ENCODE measurements at regions not wholly inside any gene's neighbourhood (a gene's known extent, or its start where the extent isn't known, plus 50 kb on each side); places are given as distances from the start of the nearest gene placed in this dataset.

DNA sequence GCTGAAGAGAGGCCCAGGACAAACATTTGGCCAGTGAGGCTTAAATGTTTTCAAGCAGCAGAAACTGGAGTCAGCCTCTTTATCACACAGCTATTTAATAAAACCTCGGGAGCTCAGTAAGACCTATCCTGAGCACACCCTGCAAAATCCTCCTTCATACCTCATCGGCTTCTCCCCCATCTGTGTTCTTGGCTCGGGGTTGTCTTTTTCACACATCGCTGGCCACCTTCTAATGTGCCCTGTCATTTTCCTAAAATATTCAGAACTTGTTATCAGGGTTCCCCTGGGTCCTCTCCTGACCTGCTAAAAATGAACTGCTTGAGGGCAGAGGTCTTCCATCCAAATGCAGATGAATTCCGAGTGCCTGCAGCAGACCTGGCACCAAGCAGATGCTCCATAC lies 310.3 kb upstream of the AKR1E2 start (continued):
- TF ChIP-seq, protein P1, sequence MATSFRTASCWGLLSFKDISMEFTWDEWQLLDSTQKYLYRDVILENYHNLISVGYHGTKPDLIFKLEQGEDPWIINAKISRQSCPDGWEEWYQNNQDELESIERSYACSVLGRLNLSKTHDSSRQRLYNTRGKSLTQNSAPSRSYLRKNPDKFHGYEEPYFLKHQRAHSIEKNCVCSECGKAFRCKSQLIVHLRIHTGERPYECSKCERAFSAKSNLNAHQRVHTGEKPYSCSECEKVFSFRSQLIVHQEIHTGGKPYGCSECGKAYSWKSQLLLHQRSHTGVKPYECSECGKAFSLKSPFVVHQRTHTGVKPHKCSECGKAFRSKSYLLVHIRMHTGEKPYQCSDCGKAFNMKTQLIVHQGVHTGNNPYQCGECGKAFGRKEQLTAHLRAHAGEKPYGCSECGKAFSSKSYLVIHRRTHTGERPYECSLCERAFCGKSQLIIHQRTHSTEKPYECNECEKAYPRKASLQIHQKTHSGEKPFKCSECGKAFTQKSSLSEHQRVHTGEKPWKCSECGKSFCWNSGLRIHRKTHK (tag by site-specific recombination; IDR thresholded peaks at IDR 0.05) = no peak
- TF ChIP-seq ZNF433 (tag by site-specific recombination; IDR thresholded peaks at IDR 0.05; ENCODE audit: low read depth) (no peak), SCRT2 (tag by site-specific recombination; IDR thresholded peaks at IDR 0.05) (no peak), ZNF112 (tag by site-specific recombination; IDR thresholded peaks at IDR 0.05) (no peak), ZNF132 (tag by site-specific recombination; IDR thresholded peaks at IDR 0.05; ENCODE audit: borderline replicate concordance) (no peak), ZBTB7A (tag by site-specific recombination; IDR thresholded peaks at IDR 0.05; ENCODE audit: low read depth) (no peak)
- TF ChIP-seq, protein P2, sequence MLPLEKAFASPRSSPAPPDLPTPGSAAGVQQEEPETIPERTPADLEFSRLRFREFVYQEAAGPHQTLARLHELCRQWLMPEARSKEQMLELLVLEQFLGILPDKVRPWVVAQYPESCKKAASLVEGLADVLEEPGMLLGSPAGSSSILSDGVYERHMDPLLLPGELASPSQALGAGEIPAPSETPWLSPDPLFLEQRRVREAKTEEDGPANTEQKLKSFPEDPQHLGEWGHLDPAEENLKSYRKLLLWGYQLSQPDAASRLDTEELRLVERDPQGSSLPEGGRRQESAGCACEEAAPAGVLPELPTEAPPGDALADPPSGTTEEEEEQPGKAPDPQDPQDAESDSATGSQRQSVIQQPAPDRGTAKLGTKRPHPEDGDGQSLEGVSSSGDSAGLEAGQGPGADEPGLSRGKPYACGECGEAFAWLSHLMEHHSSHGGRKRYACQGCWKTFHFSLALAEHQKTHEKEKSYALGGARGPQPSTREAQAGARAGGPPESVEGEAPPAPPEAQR (tag by site-specific recombination; IDR thresholded peaks at IDR 0.05) = no peak

DNA sequence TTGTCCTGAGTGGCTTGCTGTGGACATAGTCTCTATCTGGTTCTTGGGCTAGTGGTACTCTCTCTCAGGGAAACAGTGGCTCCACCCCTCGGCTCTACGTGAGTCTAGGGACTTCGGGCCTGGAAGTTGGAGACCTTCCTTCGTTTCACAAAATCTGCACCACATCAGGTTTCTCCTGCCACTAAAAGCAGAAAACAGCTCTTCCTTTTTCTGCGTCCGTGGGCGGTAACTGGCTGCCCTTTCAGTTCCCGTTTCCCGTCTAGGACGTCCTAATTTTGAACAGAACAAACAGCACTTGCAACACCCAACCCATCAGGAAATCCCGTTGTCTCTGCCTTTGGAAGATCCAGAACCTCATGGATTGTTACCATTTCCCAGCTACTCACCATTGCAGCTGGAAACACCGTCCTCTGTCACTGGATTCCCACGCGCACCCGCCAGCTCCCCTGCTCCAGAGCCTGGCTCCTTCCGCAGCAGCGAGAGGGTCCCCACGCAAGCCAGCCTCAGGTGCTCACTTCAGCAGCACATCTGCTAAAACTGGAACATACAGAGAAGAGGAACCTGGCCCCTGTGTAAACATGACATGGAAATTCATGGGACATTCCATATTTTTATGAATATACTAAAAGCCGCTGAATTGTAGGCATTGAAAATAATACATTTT lies 311.4 kb upstream of the AKR1E2 start:
- TF ChIP-seq, protein P3, sequence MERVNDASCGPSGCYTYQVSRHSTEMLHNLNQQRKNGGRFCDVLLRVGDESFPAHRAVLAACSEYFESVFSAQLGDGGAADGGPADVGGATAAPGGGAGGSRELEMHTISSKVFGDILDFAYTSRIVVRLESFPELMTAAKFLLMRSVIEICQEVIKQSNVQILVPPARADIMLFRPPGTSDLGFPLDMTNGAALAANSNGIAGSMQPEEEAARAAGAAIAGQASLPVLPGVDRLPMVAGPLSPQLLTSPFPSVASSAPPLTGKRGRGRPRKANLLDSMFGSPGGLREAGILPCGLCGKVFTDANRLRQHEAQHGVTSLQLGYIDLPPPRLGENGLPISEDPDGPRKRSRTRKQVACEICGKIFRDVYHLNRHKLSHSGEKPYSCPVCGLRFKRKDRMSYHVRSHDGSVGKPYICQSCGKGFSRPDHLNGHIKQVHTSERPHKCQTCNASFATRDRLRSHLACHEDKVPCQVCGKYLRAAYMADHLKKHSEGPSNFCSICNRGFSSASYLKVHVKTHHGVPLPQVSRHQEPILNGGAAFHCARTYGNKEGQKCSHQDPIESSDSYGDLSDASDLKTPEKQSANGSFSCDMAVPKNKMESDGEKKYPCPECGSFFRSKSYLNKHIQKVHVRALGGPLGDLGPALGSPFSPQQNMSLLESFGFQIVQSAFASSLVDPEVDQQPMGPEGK (tag by site-specific recombination; IDR thresholded peaks at IDR 0.05) = no peak
- TF ChIP-seq, protein P4, sequence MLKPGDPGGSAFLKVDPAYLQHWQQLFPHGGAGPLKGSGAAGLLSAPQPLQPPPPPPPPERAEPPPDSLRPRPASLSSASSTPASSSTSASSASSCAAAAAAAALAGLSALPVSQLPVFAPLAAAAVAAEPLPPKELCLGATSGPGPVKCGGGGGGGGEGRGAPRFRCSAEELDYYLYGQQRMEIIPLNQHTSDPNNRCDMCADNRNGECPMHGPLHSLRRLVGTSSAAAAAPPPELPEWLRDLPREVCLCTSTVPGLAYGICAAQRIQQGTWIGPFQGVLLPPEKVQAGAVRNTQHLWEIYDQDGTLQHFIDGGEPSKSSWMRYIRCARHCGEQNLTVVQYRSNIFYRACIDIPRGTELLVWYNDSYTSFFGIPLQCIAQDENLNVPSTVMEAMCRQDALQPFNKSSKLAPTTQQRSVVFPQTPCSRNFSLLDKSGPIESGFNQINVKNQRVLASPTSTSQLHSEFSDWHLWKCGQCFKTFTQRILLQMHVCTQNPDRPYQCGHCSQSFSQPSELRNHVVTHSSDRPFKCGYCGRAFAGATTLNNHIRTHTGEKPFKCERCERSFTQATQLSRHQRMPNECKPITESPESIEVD (tag by site-specific recombination; IDR thresholded peaks at IDR 0.05) = no peak
- TF ChIP-seq, protein P5, sequence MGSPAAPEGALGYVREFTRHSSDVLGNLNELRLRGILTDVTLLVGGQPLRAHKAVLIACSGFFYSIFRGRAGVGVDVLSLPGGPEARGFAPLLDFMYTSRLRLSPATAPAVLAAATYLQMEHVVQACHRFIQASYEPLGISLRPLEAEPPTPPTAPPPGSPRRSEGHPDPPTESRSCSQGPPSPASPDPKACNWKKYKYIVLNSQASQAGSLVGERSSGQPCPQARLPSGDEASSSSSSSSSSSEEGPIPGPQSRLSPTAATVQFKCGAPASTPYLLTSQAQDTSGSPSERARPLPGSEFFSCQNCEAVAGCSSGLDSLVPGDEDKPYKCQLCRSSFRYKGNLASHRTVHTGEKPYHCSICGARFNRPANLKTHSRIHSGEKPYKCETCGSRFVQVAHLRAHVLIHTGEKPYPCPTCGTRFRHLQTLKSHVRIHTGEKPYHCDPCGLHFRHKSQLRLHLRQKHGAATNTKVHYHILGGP (tag by site-specific recombination; IDR thresholded peaks at IDR 0.05) = no peak
- TF ChIP-seq SETDB1 (IDR thresholded peaks at IDR 0.05; ENCODE audit: insufficient read length, low read length) = no peak
- no peak for TF ChIP-seq ZNF48 (tag by site-specific recombination; IDR thresholded peaks at IDR 0.05)
- Histone ChIP-seq H3K4me1 (ENCODE audit: control insufficient read depth, insufficient read depth, low read length) (no peaks in the 10 kb centered on the region), H3K9me3 (ENCODE audit: control insufficient read depth, insufficient read depth, low read depth, low read length) (no peaks in the 10 kb centered on the region), H3K27ac (ENCODE audit: extremely low read depth, low read depth, low read length) (no peak overlapping the region), H3K4me3 (ENCODE audit: low read depth, low read length) (no peak overlapping the region), H3K36me3 (ENCODE audit: control insufficient read depth in 2 of 2, insufficient read depth in 1 of 2, low read length in 2 of 2) (no peaks in the 10 kb centered on the region)
- CTCF ChIA-PET = interaction anchor here (0.7 kb wide), 1 partner anchor 253 kb away, joined by 3 read pairs; no protein-coding TSS in a partner anchor
- POLR2A ChIA-PET = no interaction called here

DNA sequence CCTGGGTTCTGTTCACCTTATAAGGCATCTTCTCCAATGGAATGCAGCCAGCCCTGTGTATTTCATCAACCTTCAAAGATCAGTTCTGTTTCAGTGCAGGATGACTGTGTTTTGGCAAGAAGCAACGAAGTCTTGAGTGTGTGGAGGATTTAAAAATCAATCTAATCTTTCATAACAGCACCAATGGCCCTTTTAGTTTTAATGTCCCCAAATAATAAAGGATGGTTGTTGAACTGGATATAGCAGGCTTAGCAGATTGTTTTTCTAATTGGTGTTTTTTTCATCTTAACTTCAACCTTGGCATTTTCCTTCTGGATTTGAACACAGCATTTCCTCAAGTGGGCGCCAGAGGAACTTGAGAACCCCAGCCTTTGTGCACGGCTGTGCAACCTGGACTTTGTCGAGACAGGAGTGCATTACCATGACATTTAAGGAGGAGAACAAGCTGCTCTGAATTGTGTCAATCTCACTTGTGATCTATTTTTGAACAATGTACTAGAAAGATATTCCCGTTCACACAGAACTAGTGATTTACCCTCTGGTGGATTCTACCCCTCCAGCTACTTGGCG lies 313.3 kb upstream of the AKR1E2 start:
- CTCF ChIA-PET = interaction anchor here (0.6 to 1.1 kb wide), 7 partner anchors 10 to 258 kb away, joined by 3 to 7 read pairs (median 4); no protein-coding TSS in a partner anchor
- no peaks in the 10 kb centered on the region for H3K9me3 ChIP-seq (ENCODE audit: control insufficient read depth, insufficient read depth, low read depth, low read length)
- H3K4me3 ChIP-seq (ENCODE audit: low read depth, low read length) = no peak overlapping the region
- H3K4me1 ChIP-seq (ENCODE audit: control insufficient read depth, insufficient read depth, low read length) = no peaks in the 10 kb centered on the region
- H3K36me3 ChIP-seq (ENCODE audit: control insufficient read depth in 2 of 2, insufficient read depth in 1 of 2, low read length in 2 of 2) = no peaks in the 10 kb centered on the region
- POLR2A ChIA-PET = no interaction called here
- H3K27ac ChIP-seq (ENCODE audit: extremely low read depth, low read depth, low read length) = no peak overlapping the region
- TF ChIP-seq, protein P6, sequence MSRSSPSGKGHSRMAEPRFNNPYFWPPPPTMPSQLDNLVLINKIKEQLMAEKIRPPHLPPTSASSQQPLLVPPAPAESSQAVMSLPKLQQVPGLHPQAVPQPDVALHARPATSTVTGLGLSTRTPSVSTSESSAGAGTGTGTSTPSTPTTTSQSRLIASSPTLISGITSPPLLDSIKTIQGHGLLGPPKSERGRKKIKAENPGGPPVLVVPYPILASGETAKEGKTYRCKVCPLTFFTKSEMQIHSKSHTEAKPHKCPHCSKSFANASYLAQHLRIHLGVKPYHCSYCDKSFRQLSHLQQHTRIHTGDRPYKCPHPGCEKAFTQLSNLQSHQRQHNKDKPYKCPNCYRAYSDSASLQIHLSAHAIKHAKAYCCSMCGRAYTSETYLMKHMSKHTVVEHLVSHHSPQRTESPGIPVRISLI (tag by site-specific recombination; IDR thresholded peaks at IDR 0.05) = peak; percentile 49; the same call in 1 of the 2 replicates
- TF ChIP-seq ZNF558 (tag by site-specific recombination; IDR thresholded peaks at IDR 0.05) (no peak), ZBTB1 (tag by site-specific recombination; IDR thresholded peaks at IDR 0.05) (no peak), ZNF654 (tag by site-specific recombination; IDR thresholded peaks at IDR 0.05; ENCODE audit: low read depth) (peak; percentile 65), ZNF791 (tag by site-specific recombination; IDR thresholded peaks at IDR 0.05) (no peak), TRIM28 (IDR thresholded peaks at IDR 0.05; ENCODE audit: borderline replicate concordance, low read length) (no peak), ZNF211 (tag by site-specific recombination; IDR thresholded peaks at IDR 0.05; ENCODE audit: low read depth) (no peak), ZNF114 (tag by site-specific recombination; IDR thresholded peaks at IDR 0.05) (no peak)
- TF ChIP-seq, protein P7, sequence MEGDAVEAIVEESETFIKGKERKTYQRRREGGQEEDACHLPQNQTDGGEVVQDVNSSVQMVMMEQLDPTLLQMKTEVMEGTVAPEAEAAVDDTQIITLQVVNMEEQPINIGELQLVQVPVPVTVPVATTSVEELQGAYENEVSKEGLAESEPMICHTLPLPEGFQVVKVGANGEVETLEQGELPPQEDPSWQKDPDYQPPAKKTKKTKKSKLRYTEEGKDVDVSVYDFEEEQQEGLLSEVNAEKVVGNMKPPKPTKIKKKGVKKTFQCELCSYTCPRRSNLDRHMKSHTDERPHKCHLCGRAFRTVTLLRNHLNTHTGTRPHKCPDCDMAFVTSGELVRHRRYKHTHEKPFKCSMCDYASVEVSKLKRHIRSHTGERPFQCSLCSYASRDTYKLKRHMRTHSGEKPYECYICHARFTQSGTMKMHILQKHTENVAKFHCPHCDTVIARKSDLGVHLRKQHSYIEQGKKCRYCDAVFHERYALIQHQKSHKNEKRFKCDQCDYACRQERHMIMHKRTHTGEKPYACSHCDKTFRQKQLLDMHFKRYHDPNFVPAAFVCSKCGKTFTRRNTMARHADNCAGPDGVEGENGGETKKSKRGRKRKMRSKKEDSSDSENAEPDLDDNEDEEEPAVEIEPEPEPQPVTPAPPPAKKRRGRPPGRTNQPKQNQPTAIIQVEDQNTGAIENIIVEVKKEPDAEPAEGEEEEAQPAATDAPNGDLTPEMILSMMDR (tag by site-specific recombination; IDR thresholded peaks at IDR 0.05) = 0 out of 2 replicates have a peak, but pooled peaks have one; percentile 50
